CD4-positive, alpha-beta T cell treated with Interleukin-15 for 1 hour (primary cell): ENCODE measurements at regions not wholly inside any gene's neighbourhood (a gene's known extent, or its start where the extent isn't known, plus 50 kb on each side); places are given as distances from the start of the nearest gene placed in this dataset.

ENCODE experiments used
- DNase-seq: peaks from one replicate; pipeline ENCODE4 v3.0.0-alpha.2; 2020

GRCh38 chr3:14338898-14339458 lies 63.4 kb upstream of the SLC6A6 start:
- DNase-seq = no peak

- DNase-seq = no peak
Observed at GRCh38 chr3:14340960-14341708, 61.3 kb upstream of the SLC6A6 start.

DNA sequence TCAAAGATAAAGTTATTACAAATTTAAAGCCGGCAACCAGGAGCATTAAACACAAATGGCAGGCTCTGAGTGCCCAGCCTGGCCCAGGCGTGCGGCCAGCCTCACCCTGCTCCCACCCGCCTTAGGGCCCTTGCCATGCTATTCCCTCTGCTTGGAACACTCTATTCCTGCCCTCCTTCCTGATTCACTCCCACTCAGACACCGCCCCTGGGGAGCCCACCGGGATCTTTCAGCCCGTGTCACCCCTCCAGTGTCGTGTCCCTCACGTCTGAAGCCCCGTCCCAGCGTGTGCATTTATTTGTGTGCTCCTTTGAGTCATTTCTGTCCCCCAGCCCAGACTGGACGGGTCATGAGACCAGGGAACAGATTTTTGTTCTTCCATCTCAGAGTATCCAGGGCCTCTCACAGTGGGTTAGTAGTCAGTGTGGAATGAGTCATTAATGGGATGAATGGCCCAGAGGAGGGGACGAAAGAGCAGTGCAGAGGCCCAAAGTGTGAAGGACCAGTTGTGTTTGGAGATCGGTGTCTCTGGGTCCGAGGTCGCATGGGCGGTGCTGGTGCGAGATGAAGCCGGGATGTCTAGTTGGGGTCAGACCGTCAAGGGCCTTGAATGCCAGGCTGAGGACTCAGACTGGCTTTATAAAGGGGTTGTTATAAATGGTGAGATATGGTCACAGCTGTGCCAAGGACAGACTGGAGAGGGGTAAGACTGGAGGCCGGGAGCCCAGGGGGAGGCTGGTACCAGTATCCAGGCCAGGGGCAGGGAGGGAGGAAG lies 58.9 kb upstream of the SLC6A6 start:
- no peak for DNase-seq

GRCh38 chr3:14344351-14344750 lies 58.1 kb upstream of the SLC6A6 start:
- DNase-seq = no peak

- DNase-seq = no peak
Observed at GRCh38 chr3:14345496-14346150, 56.8 kb upstream of the SLC6A6 start.

- no peak for DNase-seq
Observed at GRCh38 chr3:14346191-14346590, 56.2 kb upstream of the SLC6A6 start.

DNA sequence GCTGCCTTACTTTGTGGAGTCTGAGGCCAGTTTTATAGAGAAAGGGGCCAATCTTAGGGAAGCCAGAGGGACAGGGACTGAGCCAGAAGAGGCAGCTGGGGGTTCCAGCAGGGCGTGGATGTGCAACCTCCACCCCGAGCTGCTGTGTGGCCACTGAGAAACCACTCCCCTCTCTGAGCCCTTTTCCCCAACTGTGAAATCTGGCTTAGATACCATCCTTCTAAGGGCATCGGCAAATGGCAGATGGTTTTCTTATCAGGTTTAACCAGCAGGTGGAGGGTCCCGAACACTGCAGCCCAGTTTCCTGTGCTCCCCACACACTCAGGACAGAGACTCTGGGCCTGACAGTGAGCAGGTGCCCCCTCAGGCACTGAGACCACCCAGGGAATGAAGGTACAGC lies 55.8 kb upstream of the SLC6A6 start:
- DNase-seq = no peak

DNA sequence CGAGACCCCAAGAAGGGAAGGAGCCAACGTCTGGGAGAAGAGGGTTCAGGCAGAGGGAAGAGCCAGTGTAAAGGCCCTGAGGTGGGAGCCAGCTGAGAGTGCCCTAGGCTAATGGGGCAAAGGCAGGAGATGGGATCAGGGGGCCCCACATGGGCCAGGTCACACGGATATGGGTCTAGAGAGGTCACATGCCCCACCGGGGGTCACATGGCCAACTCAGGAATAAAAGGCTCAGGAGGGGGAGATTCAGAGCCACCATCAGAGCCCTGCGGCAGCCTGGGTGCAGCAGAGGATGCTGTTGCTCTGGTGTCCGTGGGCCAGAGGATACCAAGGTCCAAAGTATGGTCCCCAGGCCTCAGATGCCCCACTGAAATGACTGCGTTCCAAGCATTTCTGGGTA lies 55.3 kb upstream of the SLC6A6 start:
- no peak for DNase-seq

DNA sequence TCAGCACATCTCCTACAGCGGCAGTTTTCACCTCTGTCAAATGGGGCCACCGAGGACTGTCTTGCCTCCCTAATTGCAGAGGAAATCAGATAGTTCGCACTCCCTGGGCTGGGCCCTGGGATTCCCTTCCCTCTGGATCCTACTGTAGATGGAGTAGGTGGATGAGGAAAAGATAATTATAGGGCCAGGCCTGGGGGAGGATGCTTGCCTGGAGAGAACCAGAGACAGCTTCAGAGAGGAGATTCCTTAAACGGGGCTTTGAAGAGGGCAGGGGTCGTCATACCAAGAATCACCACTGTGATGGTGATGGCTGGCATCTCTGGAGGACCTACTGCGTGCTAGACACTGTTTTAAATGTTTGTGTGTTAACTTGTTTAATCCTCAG lies 50.8 kb upstream of the SLC6A6 start:
- DNase-seq = no peak

DNA sequence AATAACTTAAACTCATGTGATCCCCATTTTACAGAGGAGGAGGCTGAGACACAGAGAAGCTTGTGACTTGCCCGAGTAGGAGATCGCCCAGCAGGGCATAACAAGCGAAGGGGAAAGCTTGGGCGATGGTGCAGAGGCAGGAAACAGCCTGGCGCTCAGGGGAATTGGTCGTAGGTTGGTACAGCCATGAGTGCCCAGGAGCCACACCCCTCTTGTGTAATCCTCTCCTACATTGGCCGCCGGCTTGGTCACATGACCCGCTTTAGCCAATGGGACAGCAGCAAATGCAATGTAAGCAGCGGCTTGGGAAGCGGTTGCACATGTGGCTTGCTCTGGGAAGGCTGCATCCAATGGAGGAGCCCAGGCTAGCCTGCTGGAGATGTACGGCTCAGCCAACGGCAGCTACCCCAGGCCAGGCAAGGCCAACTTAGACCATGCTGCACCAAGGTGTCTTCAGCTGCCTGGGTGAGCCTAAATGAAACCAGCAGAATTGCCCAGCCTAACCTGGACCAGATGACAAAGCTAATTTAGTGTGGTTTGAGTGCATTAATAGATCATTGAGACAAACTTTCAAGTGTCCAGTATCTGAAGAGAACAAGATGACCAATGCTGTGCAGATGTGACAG lies 50.3 kb upstream of the SLC6A6 start:
- DNase-seq = no peak
